GM12878 (cell line): ENCODE measurements at regions not wholly inside any gene's neighbourhood (a gene's known extent, or its start where the extent isn't known, plus 50 kb on each side); places are given as distances from the start of the nearest gene placed in this dataset.

Source experiments
- ATAC-seq: fragments of 200-7000 bp; cut with Tn5 transposase; 3 replicates; pipeline ENCODE4 v1.9.1; 2020; ENCODE audit warnings: mild to moderate bottlenecking, moderate library complexity
- BruUV-seq: library from RNA; stranded (reverse); fragments of 400-500 nt; replicated peaks from 2 replicates; lab custom pipeline; 2021; lab: Mats Ljungman, UMichigan
- CTCF ChIA-PET: fragments of 300-600 bp; sonication (Branson Sonifier 250); formaldehyde crosslinking; extraction: SDS; loops from one replicate; lab custom pipeline; 2021; ENCODE audit warnings: inconsistent platforms; lab: Yijun Ruan, JAX
- POLR2A ChIA-PET: fragments of 350-600 bp; formaldehyde crosslinking; extraction: SDS; loops from one replicate; lab custom pipeline; 2021; ENCODE audit warnings: inconsistent platforms; lab: Charles Lee
- RAD21 ChIA-PET: fragments of 300-600 bp; sonication (Branson Sonifier 250); formaldehyde crosslinking; loops from one replicate; lab custom pipeline; 2023; ENCODE audit warnings: antibody characterized with exemption; ENCODE audit not compliant: unreplicated experiment; lab: Charles Lee
- SMC1A ChIA-PET: fragments of 300-600 bp; sonication (Branson Sonifier 250); formaldehyde crosslinking; loops from one replicate; lab custom pipeline; 2023; ENCODE audit not compliant: unreplicated experiment, uncharacterized antibody; lab: Charles Lee
- DNase-seq: peaks from one replicate; pipeline ENCODE4 v3.0.0-alpha.2; 2011; ENCODE audit warnings: low read depth, low spot score
- FAIRE-seq: peaks from 3 replicates; lab custom pipeline; 2011; peaks lifted over from hg19 to GRCh38; lab: Jason Lieb, UNC
- H2AFZ ChIP-seq: 2 replicates; pipeline ENCODE4 v1.6.0; 2011; ENCODE audit warnings: low read depth, low read length, control low read depth; ENCODE audit not compliant: control insufficient read depth
- H3K27ac ChIP-seq: 2 replicates; pipeline ENCODE4 v1.5.1; 2011; ENCODE audit warnings: control low read depth; ENCODE audit not compliant: control insufficient read depth, insufficient read depth
- H3K27me3 ChIP-seq, 2 experiments: replicated peaks in 1 of 2; 2 replicates each; pipeline versions ENCODE4 v1.6.0 to v1.6.1; 2011; ENCODE audit warnings: low read length in 1 of 2; ENCODE audit not compliant: control insufficient read depth in 2 of 2, insufficient read depth in 2 of 2
- H3K36me3 ChIP-seq, 2 experiments: 2 replicates each; pipeline ENCODE4 v1.5.1; 2011; ENCODE audit warnings: low read length in 1 of 2; ENCODE audit not compliant: control insufficient read depth in 2 of 2, insufficient read depth in 2 of 2
- H3K4me1 ChIP-seq: 2 replicates; pipeline ENCODE4 v1.6.1; 2011; ENCODE audit warnings: mild to moderate bottlenecking, low read length, moderate library complexity, mixed read lengths; ENCODE audit not compliant: control insufficient read depth, insufficient read depth
- H3K4me2 ChIP-seq: 2 replicates; pipeline ENCODE4 v1.6.0; 2011; ENCODE audit warnings: control low read depth; ENCODE audit not compliant: control insufficient read depth, insufficient read depth
- H3K4me3 ChIP-seq: fragments of 200-600 bp; sonication (generic); 2 replicates; pipeline ENCODE4 v1.5.1; 2016
- H3K79me2 ChIP-seq: 2 replicates; pipeline ENCODE4 v1.6.0; 2011; ENCODE audit warnings: low read length; ENCODE audit not compliant: control insufficient read depth, insufficient read depth
- H3K9ac ChIP-seq: 2 replicates; pipeline ENCODE4 v1.8.0; 2011; ENCODE audit warnings: low read length, control low read depth, mixed read lengths; ENCODE audit not compliant: control insufficient read depth, insufficient read depth
- H3K9me3 ChIP-seq: replicated peaks from 3 replicates; pipeline ENCODE4 v1.5.1; 2011; ENCODE audit warnings: mild to moderate bottlenecking, low read length; ENCODE audit not compliant: control insufficient read depth, insufficient read depth
- H4K20me1 ChIP-seq: 2 replicates; pipeline ENCODE4 v1.6.0; 2011; ENCODE audit not compliant: control insufficient read depth, insufficient read depth
- BRCA1 ChIP-seq: IDR thresholded peaks from 2 replicates; pipeline ENCODE4 v1.6.1; 2011; ENCODE audit warnings: low read depth, low read length, improper control_type of control experiment
- CHD2 ChIP-seq: IDR thresholded peaks from 2 replicates; pipeline ENCODE4 v1.6.1; 2011; ENCODE audit warnings: low read depth, low read length, improper control_type of control experiment, borderline replicate concordance
- EGR1 ChIP-seq, 2 experiments: IDR thresholded peaks; 1 replicate in 1 of 2; 2 replicates in 1 of 2; pipeline ENCODE4 v1.6.1; 2011 to 2012; ENCODE audit warnings: low read depth in 2 of 2, low read length in 2 of 2, borderline replicate concordance in 1 of 2, mild to moderate bottlenecking in 1 of 2, moderate library complexity in 1 of 2
- KAT2A ChIP-seq: conservative IDR thresholded peaks from 2 replicates; pipeline ENCODE4 v1.6.1; 2011; ENCODE audit warnings: low read depth, low read length; ENCODE audit not compliant: control insufficient read depth
- RCOR1 ChIP-seq: conservative IDR thresholded peaks from 2 replicates; pipeline ENCODE4 v1.6.1; 2012; ENCODE audit warnings: low read depth, low read length, improper control_type of control experiment
- RELA ChIP-seq: fragments of 450-650 bp; IDR thresholded peaks from 2 replicates; pipeline ENCODE4 v1.8.0; 2014; ENCODE audit warnings: borderline replicate concordance; ENCODE audit not compliant: partially characterized antibody
- RFX5 ChIP-seq: IDR thresholded peaks from 2 replicates; pipeline ENCODE4 v1.6.1; 2011; ENCODE audit warnings: low read depth, low read length, improper control_type of control experiment
- RUNX3 ChIP-seq: IDR thresholded peaks from 2 replicates; pipeline ENCODE4 v1.6.1; 2012; ENCODE audit warnings: low read length, inconsistent platforms
- SIN3A ChIP-seq: IDR thresholded peaks from 2 replicates; pipeline ENCODE4 v1.6.1; 2012; ENCODE audit warnings: low read depth, low read length, improper control_type of control experiment
- SMAD5 ChIP-seq: IDR thresholded peaks from 2 replicates; pipeline ENCODE4 v1.6.1; 2016; ENCODE audit warnings: antibody characterized with exemption, low read depth
- STAT1 ChIP-seq: fragments of 450-650 bp; conservative IDR thresholded peaks from 2 replicates; pipeline ENCODE4 v1.6.1; 2014; ENCODE audit warnings: antibody characterized with exemption, mild to moderate bottlenecking
- TCF3 ChIP-seq: IDR thresholded peaks from 2 replicates; pipeline ENCODE4 v1.6.1; 2012; ENCODE audit warnings: low read depth, mild to moderate bottlenecking, low read length, borderline replicate concordance; ENCODE audit not compliant: insufficient read depth
- WGBS: methylation state at CpG from one replicate; pipeline ENCODE4 v1.1.6; 2016; ENCODE audit warnings: low lambda C conversion rate; ENCODE audit not compliant: insufficient replicate concordance, insufficient coverage; ENCODE audit errors: missing lambda C conversion rate; 5-methylcytosine and 5-hydroxymethylcytosine counted together
- in situ Hi-C: fragments of 300-500 bp; cut with MboI; formaldehyde crosslinking; loops from 9 replicates; pipeline ENCODE4 v1.14.3; 2018; ENCODE audit warnings: mixed read lengths
- intact Hi-C: fragments of 100-400 bp; cut with micrococcal nuclease; formaldehyde crosslinking; loops from one replicate; pipeline ENCODE4 v1.14.2; 2022; ENCODE audit not compliant: unreplicated experiment
- TF ChIP-seq, protein P1 (sequence below): fragments of 450-650 bp; IDR thresholded peaks from 2 replicates; pipeline ENCODE4 v1.6.1; 2018; ENCODE audit warnings: mild to moderate bottlenecking, low read depth, moderate library complexity; ENCODE audit not compliant: partially characterized antibody
- TF ChIP-seq, protein P2 (sequence below): fragments of 450-650 bp; IDR thresholded peaks from 2 replicates; pipeline ENCODE4 v1.6.1; 2017; ENCODE audit warnings: borderline replicate concordance
- TF ChIP-seq, protein P3 (sequence below), 3 experiments: IDR thresholded peaks in 2 of 3; conservative IDR thresholded peaks in 1 of 3; 2 replicates each; pipeline ENCODE4 v1.5.1; 2011; ENCODE audit warnings: low read depth in 3 of 3, low read length in 3 of 3, mild to moderate bottlenecking in 3 of 3, control low read depth in 2 of 3, moderate library complexity in 2 of 3, inconsistent platforms in 1 of 3, mixed read lengths in 1 of 3; ENCODE audit not compliant: control insufficient read depth in 2 of 3, insufficient read depth in 1 of 3; ENCODE audit errors: extremely low read depth in 1 of 3
- TF ChIP-seq, protein P4 (sequence below): IDR thresholded peaks from 2 replicates; pipeline ENCODE4 v1.6.1; 2012; ENCODE audit warnings: low read depth, low read length, improper control_type of control experiment
- TF ChIP-seq, protein P5 (sequence below): IDR thresholded peaks from 2 replicates; pipeline ENCODE4 v1.6.1; 2011; ENCODE audit warnings: mild to moderate bottlenecking, low read depth, low read length, moderate library complexity; ENCODE audit not compliant: insufficient replicate concordance

DNA sequence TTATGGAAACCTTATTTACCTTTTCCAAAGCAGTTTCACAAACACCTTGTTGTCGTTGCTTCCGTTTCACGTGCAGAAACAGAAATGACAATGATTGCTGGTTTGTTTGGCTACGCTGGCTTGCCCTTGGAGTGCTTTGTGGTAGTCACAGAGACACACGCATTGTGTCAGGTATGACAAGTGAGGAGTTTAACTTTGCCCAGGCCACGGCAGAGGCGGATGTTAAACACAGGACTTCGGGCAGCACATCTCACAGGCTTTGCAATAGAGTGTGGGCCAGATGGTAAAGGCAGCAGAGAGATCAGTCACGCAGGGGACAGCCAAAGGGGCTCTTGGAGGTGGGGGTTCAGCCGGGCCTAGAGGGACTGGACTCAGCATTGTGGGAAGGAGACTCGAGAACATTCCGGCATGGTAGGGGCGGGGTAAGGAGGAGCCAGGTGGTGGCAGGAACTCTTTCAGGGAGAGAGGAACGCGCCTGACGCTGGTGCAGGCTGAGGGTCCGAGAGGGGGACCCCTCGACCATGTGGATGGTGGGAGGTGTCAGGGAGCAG, 59.8 kb upstream of the KCNA1 start:
- Histone ChIP-seq H4K20me1 (no peaks in the 10 kb centered on the region), H3K36me3 (no peaks in the 10 kb centered on the region), H3K4me3 (no peak overlapping the region), H3K9me3 (no peaks in the 10 kb centered on the region), H3K27me3 (no peaks in the 10 kb centered on the region), H3K79me2 (no peaks in the 10 kb centered on the region), H3K27ac (no peak overlapping the region), H3K4me2 (no peak overlapping the region), H3K4me1 (no peaks in the 10 kb centered on the region), H2AFZ (no peak overlapping the region), H3K9ac (no peak overlapping the region)
- no peak for ATAC-seq
- ChIA-PET POLR2A (no interaction called here), CTCF (interaction anchor here (0.7 to 4.0 kb wide), 17 partner anchors 8 to 245 kb away, joined by 3 to 47 read pairs (median 5); no protein-coding TSS in a partner anchor), RAD21 (interaction anchor here (0.6 to 0.7 kb wide), 2 partner anchors 8 to 41 kb away, joined by 3 to 4 read pairs; a partner anchor contains a TSS), SMC1A (interaction anchor here (1.1 kb wide), 1 partner anchor 7 kb away, joined by 4 read pairs; no protein-coding TSS in a partner anchor)
- WGBS, result 37% methylated on average over 16 of the region's 18 CpGs
- no TSS peak for BruUV-seq
- no peak for FAIRE-seq
- intact Hi-C loops, result no loop called here
- in situ Hi-C loops, result no loop called here
- no peak for DNase-seq
- TF ChIP-seq TCF3 (no peak), RUNX3 (no peak), RFX5 (no peak), CHD2 (no peak), EGR1 (IDR thresholded peaks at IDR 0.05; ENCODE audit: borderline replicate concordance in 1 of 2, low read depth in 2 of 2, low read length in 2 of 2) (no peak), BRCA1 (no peak), RCOR1 (no peak), SMAD5 (no peak), SIN3A (no peak), RELA (no peak), STAT1 (no peak), KAT2A (no peak)
- TF ChIP-seq, protein P1, sequence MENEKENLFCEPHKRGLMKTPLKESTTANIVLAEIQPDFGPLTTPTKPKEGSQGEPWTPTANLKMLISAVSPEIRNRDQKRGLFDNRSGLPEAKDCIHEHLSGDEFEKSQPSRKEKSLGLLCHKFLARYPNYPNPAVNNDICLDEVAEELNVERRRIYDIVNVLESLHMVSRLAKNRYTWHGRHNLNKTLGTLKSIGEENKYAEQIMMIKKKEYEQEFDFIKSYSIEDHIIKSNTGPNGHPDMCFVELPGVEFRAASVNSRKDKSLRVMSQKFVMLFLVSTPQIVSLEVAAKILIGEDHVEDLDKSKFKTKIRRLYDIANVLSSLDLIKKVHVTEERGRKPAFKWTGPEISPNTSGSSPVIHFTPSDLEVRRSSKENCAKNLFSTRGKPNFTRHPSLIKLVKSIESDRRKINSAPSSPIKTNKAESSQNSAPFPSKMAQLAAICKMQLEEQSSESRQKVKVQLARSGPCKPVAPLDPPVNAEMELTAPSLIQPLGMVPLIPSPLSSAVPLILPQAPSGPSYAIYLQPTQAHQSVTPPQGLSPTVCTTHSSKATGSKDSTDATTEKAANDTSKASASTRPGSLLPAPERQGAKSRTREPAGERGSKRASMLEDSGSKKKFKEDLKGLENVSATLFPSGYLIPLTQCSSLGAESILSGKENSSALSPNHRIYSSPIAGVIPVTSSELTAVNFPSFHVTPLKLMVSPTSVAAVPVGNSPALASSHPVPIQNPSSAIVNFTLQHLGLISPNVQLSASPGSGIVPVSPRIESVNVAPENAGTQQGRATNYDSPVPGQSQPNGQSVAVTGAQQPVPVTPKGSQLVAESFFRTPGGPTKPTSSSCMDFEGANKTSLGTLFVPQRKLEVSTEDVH, result no peak
- TF ChIP-seq, protein P2, sequence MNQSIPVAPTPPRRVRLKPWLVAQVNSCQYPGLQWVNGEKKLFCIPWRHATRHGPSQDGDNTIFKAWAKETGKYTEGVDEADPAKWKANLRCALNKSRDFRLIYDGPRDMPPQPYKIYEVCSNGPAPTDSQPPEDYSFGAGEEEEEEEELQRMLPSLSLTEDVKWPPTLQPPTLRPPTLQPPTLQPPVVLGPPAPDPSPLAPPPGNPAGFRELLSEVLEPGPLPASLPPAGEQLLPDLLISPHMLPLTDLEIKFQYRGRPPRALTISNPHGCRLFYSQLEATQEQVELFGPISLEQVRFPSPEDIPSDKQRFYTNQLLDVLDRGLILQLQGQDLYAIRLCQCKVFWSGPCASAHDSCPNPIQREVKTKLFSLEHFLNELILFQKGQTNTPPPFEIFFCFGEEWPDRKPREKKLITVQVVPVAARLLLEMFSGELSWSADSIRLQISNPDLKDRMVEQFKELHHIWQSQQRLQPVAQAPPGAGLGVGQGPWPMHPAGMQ, result no peak
- TF ChIP-seq, protein P3, sequence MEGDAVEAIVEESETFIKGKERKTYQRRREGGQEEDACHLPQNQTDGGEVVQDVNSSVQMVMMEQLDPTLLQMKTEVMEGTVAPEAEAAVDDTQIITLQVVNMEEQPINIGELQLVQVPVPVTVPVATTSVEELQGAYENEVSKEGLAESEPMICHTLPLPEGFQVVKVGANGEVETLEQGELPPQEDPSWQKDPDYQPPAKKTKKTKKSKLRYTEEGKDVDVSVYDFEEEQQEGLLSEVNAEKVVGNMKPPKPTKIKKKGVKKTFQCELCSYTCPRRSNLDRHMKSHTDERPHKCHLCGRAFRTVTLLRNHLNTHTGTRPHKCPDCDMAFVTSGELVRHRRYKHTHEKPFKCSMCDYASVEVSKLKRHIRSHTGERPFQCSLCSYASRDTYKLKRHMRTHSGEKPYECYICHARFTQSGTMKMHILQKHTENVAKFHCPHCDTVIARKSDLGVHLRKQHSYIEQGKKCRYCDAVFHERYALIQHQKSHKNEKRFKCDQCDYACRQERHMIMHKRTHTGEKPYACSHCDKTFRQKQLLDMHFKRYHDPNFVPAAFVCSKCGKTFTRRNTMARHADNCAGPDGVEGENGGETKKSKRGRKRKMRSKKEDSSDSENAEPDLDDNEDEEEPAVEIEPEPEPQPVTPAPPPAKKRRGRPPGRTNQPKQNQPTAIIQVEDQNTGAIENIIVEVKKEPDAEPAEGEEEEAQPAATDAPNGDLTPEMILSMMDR (IDR thresholded peaks at IDR 0.05 in 2 of 3, conservative IDR thresholded peaks at IDR 0.05 in 1 of 3; ENCODE audit: control insufficient read depth in 2 of 3, extremely low read depth in 1 of 3, insufficient read depth in 1 of 3, low read depth in 3 of 3, low read length in 3 of 3), result no peak
- TF ChIP-seq, protein P4, sequence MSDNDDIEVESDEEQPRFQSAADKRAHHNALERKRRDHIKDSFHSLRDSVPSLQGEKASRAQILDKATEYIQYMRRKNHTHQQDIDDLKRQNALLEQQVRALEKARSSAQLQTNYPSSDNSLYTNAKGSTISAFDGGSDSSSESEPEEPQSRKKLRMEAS, result no peak
- TF ChIP-seq, protein P5, sequence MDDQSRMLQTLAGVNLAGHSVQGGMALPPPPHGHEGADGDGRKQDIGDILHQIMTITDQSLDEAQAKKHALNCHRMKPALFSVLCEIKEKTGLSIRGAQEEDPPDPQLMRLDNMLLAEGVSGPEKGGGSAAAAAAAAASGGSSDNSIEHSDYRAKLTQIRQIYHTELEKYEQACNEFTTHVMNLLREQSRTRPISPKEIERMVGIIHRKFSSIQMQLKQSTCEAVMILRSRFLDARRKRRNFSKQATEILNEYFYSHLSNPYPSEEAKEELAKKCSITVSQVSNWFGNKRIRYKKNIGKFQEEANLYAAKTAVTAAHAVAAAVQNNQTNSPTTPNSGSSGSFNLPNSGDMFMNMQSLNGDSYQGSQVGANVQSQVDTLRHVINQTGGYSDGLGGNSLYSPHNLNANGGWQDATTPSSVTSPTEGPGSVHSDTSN, result no peak
- TF ChIP-seq, all 136 proteins: peak for 0
